Mesenchymal stem cell (in vitro differentiated cells and primary cell): ENCODE measurements at regions not wholly inside any gene's neighbourhood (a gene's known extent, or its start where the extent isn't known, plus 50 kb on each side); places are given as distances from the start of the nearest gene placed in this dataset.
A peak's percentile ranks its signal among the peaks of the same experiment; 100 is the strongest.

Source experiments
- DNase-seq: peaks from one replicate; pipeline ENCODE4 v3.0.0-alpha.2; 2013
- H2AFZ ChIP-seq: one replicate; pipeline ENCODE4 v1.6.1; 2013; ENCODE audit warnings: low read depth, mild to moderate bottlenecking, control low read depth, inconsistent platforms, low read length, moderate library complexity
- H2AK5ac ChIP-seq: 2 replicates; pipeline ENCODE4 v1.6.1; 2013; ENCODE audit warnings: low read length, moderate library complexity, mild to moderate bottlenecking, inconsistent platforms; ENCODE audit not compliant: severe bottlenecking
- H2BK120ac ChIP-seq: one replicate; pipeline ENCODE4 v1.6.1; 2013; ENCODE audit warnings: low read depth, mild to moderate bottlenecking, inconsistent platforms, low read length, moderate library complexity
- H2BK12ac ChIP-seq, 2 experiments: one replicate each; pipeline ENCODE4 v1.6.1; 2013; ENCODE audit warnings: inconsistent platforms in 2 of 2, low read length in 2 of 2, mild to moderate bottlenecking in 2 of 2, moderate library complexity in 2 of 2, control low read depth in 1 of 2
- H2BK15ac ChIP-seq: one replicate; pipeline ENCODE4 v1.6.1; 2013; ENCODE audit warnings: mild to moderate bottlenecking, low read depth, inconsistent platforms; ENCODE audit not compliant: poor library complexity, severe bottlenecking
- H2BK5ac ChIP-seq: 2 replicates; pipeline ENCODE4 v1.6.1; 2013; ENCODE audit warnings: low read depth, mild to moderate bottlenecking, low read length, control low read depth, inconsistent platforms; ENCODE audit not compliant: poor library complexity, severe bottlenecking
- H3K14ac ChIP-seq, 2 experiments: one replicate each; pipeline ENCODE4 v1.6.1; 2013; ENCODE audit warnings: inconsistent platforms in 2 of 2, low read length in 2 of 2, control low read depth in 1 of 2, mild to moderate bottlenecking in 1 of 2, moderate library complexity in 1 of 2
- H3K18ac ChIP-seq, 2 experiments: one replicate each; pipeline ENCODE4 v1.6.1; 2013; ENCODE audit warnings: inconsistent platforms in 2 of 2, low read length in 2 of 2, control low read depth in 1 of 2, low read depth in 1 of 2, mild to moderate bottlenecking in 1 of 2
- H3K23ac ChIP-seq, 2 experiments: one replicate each; pipeline ENCODE4 v1.6.1; 2013; ENCODE audit warnings: inconsistent platforms in 2 of 2, low read length in 2 of 2, mild to moderate bottlenecking in 2 of 2, moderate library complexity in 2 of 2, control low read depth in 1 of 2
- H3K27ac ChIP-seq: 2 replicates; pipeline ENCODE4 v1.5.1; 2013; ENCODE audit warnings: mild to moderate bottlenecking, moderate library complexity, low read length, control low read depth, inconsistent platforms; ENCODE audit not compliant: poor library complexity, severe bottlenecking
- H3K27me3 ChIP-seq, 2 experiments: 2 replicates each; pipeline versions ENCODE4 v1.6.1 to v1.7.0; 2013; ENCODE audit warnings: low read length in 2 of 2, mild to moderate bottlenecking in 2 of 2, moderate library complexity in 2 of 2, control low read depth in 1 of 2, inconsistent platforms in 1 of 2; ENCODE audit not compliant: control insufficient read depth in 1 of 2, insufficient read depth in 1 of 2
- H3K36me3 ChIP-seq, 2 experiments: 2 replicates each; pipeline versions ENCODE4 v1.6.1 to v1.7.0; 2013; ENCODE audit warnings: low read length in 2 of 2, control low read depth in 1 of 2, inconsistent platforms in 1 of 2, low read depth in 1 of 2, mild to moderate bottlenecking in 1 of 2; ENCODE audit not compliant: insufficient read depth in 2 of 2, control insufficient read depth in 1 of 2
- H3K4ac ChIP-seq, 2 experiments: one replicate each; pipeline ENCODE4 v1.6.1; 2013; ENCODE audit warnings: inconsistent platforms in 2 of 2, low read length in 2 of 2, mild to moderate bottlenecking in 2 of 2, moderate library complexity in 2 of 2, control low read depth in 1 of 2, low read depth in 1 of 2
- H3K4me1 ChIP-seq: 2 replicates; pipeline ENCODE4 v1.6.1; 2013; ENCODE audit warnings: low read depth, low read length, control low read depth; ENCODE audit not compliant: control insufficient read depth, insufficient read depth
- H3K4me2 ChIP-seq: 2 replicates; pipeline ENCODE4 v1.6.1; 2013; ENCODE audit warnings: low read length, mild to moderate bottlenecking, inconsistent platforms; ENCODE audit not compliant: poor library complexity, severe bottlenecking
- H3K4me3 ChIP-seq, 2 experiments: 2 replicates each; pipeline versions ENCODE4 v1.5.1 to v1.7.0; 2013; ENCODE audit warnings: low read length in 2 of 2, mild to moderate bottlenecking in 2 of 2, control low read depth in 1 of 2, low read depth in 1 of 2; ENCODE audit not compliant: insufficient read depth in 1 of 2
- H3K79me1 ChIP-seq: replicated peaks from 2 replicates; pipeline ENCODE4 v1.6.1; 2013; ENCODE audit warnings: mild to moderate bottlenecking, control low read depth, low read length, inconsistent platforms; ENCODE audit not compliant: poor library complexity, severe bottlenecking
- H3K9ac ChIP-seq: 2 replicates; pipeline ENCODE4 v1.7.0; 2013; ENCODE audit warnings: mild to moderate bottlenecking, low read length, moderate library complexity
- H3K9me3 ChIP-seq: 2 replicates; pipeline ENCODE4 v1.7.0; 2013; ENCODE audit warnings: mild to moderate bottlenecking, low read length; ENCODE audit not compliant: control insufficient read depth
- H4K8ac ChIP-seq: one replicate; pipeline ENCODE4 v1.6.1; 2013; ENCODE audit warnings: inconsistent platforms, mild to moderate bottlenecking, low read length, moderate library complexity
- H4K91ac ChIP-seq: one replicate; pipeline ENCODE4 v1.6.1; 2013; ENCODE audit warnings: mild to moderate bottlenecking, low read length, inconsistent platforms
- WGBS: methylation state at CpG from one replicate; pipeline ENCODE4 v1.1.7; 2013; ENCODE audit warnings: mixed read lengths; 5-methylcytosine and 5-hydroxymethylcytosine counted together

DNA sequence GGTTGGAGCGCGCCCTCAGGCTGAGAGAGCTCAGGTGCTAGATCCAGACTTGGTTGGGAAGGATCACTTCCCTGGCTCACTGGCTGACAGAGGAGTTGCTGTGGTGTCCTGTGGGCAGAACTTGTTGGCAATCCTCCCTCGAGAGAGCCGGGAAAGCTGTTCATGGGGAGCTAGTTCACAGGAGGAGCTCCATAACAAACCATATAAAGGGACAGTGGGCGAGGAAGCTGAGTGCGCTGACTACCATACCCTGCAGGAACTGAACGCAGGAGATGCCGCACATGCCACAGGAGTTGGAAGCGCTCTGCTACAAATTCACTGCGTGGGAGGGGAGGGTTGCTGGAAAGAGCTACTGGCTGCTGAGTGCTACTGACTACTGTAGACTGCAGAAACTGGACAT, 243.2 kb downstream of the OGFRL1 start:
- WGBS = 94% methylated on average over 10 of the region's 10 CpGs
- Histone ChIP-seq H3K27ac (no peak overlapping the region), H3K4ac (no peak overlapping the region)

DNA sequence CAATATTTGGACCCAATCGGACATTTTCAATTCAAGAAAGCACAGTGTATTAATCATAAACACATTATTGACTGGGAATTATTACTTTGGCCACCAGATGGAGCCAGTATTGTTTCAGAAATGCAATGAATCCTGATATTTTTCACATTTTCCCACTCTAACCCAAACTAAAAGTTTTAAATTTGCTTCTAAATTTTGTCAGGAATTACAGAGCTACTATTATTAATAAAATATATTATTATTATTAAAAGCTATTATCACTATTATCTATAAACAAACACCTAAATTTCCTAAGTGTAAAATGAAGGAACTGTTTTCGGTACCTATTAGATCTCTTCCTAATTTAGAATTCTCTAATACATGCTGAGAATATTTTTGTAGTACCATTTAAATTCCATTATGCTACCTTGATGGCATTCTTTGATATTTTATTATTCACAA, 245.3 kb downstream of the OGFRL1 start:
- no peak overlapping the region for H3K4me3 ChIP-seq
- whole genome bisulfite sequencing = 57% methylated on average over 1 of the region's 2 CpGs
- no peak overlapping the region for H3K27ac ChIP-seq
- no peak overlapping the region for H2BK5ac ChIP-seq
- no peak overlapping the region for H3K4ac ChIP-seq
- no peak overlapping the region for H4K91ac ChIP-seq
- H3K79me1 ChIP-seq = no peaks in the 10 kb centered on the region
- H2AFZ ChIP-seq = no peak overlapping the region
- peak; percentile 31 for DNase-seq
- H3K9me3 ChIP-seq = no peaks in the 10 kb centered on the region
- H4K8ac ChIP-seq = no peak overlapping the region
- H3K36me3 ChIP-seq = no peaks in the 10 kb centered on the region
- H3K9ac ChIP-seq = peak overlapping the region; percentile 50
- no peaks in the 10 kb centered on the region for H3K27me3 ChIP-seq
- H3K4me1 ChIP-seq = no peaks in the 10 kb centered on the region
- no peak overlapping the region for H2BK120ac ChIP-seq
- no peak overlapping the region for H3K23ac ChIP-seq
- H2BK15ac ChIP-seq = no peak overlapping the region
- H3K4me2 ChIP-seq = no peak overlapping the region
- no peak overlapping the region for H2BK12ac ChIP-seq
- H3K14ac ChIP-seq = no peak overlapping the region
- no peak overlapping the region for H2AK5ac ChIP-seq
- H3K18ac ChIP-seq = no peak overlapping the region

More for the DNA sequence above, 243.2 kb downstream of the OGFRL1 start:
- Histone ChIP-seq H3K23ac (no peak overlapping the region), H3K9ac (no peak overlapping the region), H2BK15ac (no peak overlapping the region), H3K36me3 (no peaks in the 10 kb centered on the region), H3K9me3 (no peaks in the 10 kb centered on the region), H3K4me3 (no peak overlapping the region), H3K4me1 (no peaks in the 10 kb centered on the region), H4K8ac (no peak overlapping the region), H4K91ac (no peak overlapping the region), H2BK120ac (no peak overlapping the region), H3K27me3 (no peaks in the 10 kb centered on the region), H2AFZ (no peak overlapping the region), H3K14ac (no peak overlapping the region), H2AK5ac (no peak overlapping the region), H3K18ac (no peak overlapping the region), H2BK5ac (no peak overlapping the region), H2BK12ac (no peak overlapping the region), H3K4me2 (no peak overlapping the region), H3K79me1 (no peaks in the 10 kb centered on the region)
- no peak for DNase-seq

DNA sequence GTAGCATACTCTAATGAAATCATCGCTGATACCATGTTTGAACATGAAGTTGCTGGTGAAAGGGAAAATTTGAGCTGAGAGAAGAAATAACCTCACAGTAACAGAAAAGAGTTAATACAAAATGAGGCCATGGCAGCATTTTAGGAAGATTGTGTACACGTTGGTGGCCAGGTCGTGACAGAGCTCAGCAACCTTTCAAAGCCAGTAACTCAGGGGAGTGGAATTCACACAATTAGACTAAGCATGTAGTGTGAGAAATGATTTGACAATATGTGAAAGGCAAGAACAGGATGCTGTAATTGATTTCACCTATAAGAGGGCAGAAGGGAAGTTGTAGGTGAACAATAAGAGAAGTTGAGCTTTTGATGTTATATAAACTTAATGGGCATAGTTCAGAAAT, 246.3 kb downstream of the OGFRL1 start:
- Histone ChIP-seq H3K36me3 (no peaks in the 10 kb centered on the region), H3K14ac (no peak overlapping the region), H3K4me2 (no peak overlapping the region), H3K9me3 (no peaks in the 10 kb centered on the region), H2AK5ac (no peak overlapping the region), H3K27me3 (no peaks in the 10 kb centered on the region), H4K8ac (no peak overlapping the region), H2BK15ac (no peak overlapping the region), H3K4me3 (no peak overlapping the region), H2AFZ (no peak overlapping the region), H3K4me1 (no peaks in the 10 kb centered on the region), H2BK120ac (no peak overlapping the region), H3K27ac (peak overlapping the region; percentile 23), H3K4ac (no peak overlapping the region), H2BK5ac (no peak overlapping the region), H3K79me1 (no peaks in the 10 kb centered on the region), H3K23ac (no peak overlapping the region), H4K91ac (no peak overlapping the region), H3K18ac (no peak overlapping the region), H2BK12ac (no peak overlapping the region), H3K9ac (no peak overlapping the region)
- 62% methylated on average over 2 of the region's 3 CpGs for WGBS
- DNase-seq = no peak

DNA sequence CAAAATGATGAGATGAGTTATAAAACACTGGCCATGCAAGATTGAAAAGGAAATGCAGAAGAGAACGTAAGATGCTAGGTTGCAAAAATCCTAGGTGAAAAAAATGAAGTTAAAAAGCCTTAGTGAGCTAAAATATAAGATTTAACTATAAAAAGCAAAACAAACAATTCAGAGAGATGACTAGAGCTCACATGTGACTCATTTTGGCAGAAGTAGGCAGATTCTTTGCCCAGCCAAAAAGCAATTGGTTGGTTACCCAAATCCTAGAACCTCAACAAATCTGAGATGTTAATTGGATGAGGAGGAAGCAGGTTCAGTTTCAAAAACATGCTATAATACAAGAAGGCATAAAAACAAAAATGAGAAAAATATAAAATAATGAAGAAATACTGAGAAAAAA, 249.1 kb downstream of the OGFRL1 start:
- H2BK15ac ChIP-seq = no peak overlapping the region
- H3K4me2 ChIP-seq = no peak overlapping the region
- no peaks in the 10 kb centered on the region for H3K36me3 ChIP-seq
- H3K23ac ChIP-seq = no peak overlapping the region
- no peak overlapping the region for H2BK5ac ChIP-seq
- H3K27ac ChIP-seq = no peak overlapping the region
- 100% methylated on average over 1 of the region's 1 CpG for WGBS
- no peak overlapping the region for H4K91ac ChIP-seq
- no peak overlapping the region for H3K4ac ChIP-seq
- H3K9me3 ChIP-seq = no peaks in the 10 kb centered on the region
- H2AK5ac ChIP-seq = no peak overlapping the region
- H3K9ac ChIP-seq = no peak overlapping the region
- no peak overlapping the region for H2BK12ac ChIP-seq
- H3K27me3 ChIP-seq = no peaks in the 10 kb centered on the region
- no peak overlapping the region for H2AFZ ChIP-seq
- H3K4me3 ChIP-seq = no peak overlapping the region
- no peak overlapping the region for H3K18ac ChIP-seq
- H3K14ac ChIP-seq = no peak overlapping the region
- H4K8ac ChIP-seq = no peak overlapping the region
- no peak overlapping the region for H2BK120ac ChIP-seq
- DNase-seq = no peak
- no peaks in the 10 kb centered on the region for H3K4me1 ChIP-seq
- H3K79me1 ChIP-seq = no peaks in the 10 kb centered on the region
